ENCODE measurements at regions not wholly inside any gene's neighbourhood (a gene's known extent, or its start where the extent isn't known, plus 50 kb on each side); places are given as distances from the start of the nearest gene placed in this dataset.

DNA sequence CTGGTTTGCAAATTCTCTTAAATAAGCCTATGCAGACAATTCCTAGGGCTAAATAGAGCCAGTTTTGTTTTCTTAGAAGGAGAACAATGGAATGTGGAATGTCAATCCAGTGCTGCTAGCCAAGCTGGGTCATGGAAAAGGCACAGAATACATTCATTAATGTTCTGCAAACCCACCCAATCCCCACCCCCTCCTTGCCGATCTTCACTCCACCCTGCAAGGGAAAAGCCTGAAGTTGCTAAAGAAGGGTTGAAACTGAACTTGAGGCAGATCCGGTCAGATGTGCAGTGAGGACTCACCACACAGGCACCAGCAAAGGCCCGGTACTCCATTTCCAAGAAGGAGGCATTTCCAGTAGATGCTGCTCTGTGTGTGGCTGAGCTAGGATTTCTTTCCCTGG is 179.6 kb downstream of the PLPP3 start:
- TF ChIP-seq, protein P1, sequence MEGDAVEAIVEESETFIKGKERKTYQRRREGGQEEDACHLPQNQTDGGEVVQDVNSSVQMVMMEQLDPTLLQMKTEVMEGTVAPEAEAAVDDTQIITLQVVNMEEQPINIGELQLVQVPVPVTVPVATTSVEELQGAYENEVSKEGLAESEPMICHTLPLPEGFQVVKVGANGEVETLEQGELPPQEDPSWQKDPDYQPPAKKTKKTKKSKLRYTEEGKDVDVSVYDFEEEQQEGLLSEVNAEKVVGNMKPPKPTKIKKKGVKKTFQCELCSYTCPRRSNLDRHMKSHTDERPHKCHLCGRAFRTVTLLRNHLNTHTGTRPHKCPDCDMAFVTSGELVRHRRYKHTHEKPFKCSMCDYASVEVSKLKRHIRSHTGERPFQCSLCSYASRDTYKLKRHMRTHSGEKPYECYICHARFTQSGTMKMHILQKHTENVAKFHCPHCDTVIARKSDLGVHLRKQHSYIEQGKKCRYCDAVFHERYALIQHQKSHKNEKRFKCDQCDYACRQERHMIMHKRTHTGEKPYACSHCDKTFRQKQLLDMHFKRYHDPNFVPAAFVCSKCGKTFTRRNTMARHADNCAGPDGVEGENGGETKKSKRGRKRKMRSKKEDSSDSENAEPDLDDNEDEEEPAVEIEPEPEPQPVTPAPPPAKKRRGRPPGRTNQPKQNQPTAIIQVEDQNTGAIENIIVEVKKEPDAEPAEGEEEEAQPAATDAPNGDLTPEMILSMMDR (IDR thresholded peaks at IDR 0.05 in 8 of 11, conservative IDR thresholded peaks at IDR 0.05 in 3 of 11), result no peak
- no peak for TF ChIP-seq POLR2AphosphoS5 (IDR thresholded peaks at IDR 0.05)
- TF ChIP-seq POLR2A (IDR thresholded peaks at IDR 0.05), result no peak
